ENCODE measurements at regions not wholly inside any gene's neighbourhood (a gene's known extent, or its start where the extent isn't known, plus 50 kb on each side); places are given as distances from the start of the nearest gene placed in this dataset.

- intact Hi-C loops (cut with DNase I): no loop called here
- Histone ChIP-seq H3K36me3 (no peaks in the 10 kb centered on the region), H3K9me3 (no peaks in the 10 kb centered on the region), H3K4me3 (no peak overlapping the region), H3K4me1 (peaks cover 28% of the 10 kb centered on the region), H3K27me3 (no peaks in the 10 kb centered on the region), H3K27ac (peak overlapping the region; percentile 78)
- peak in 1 of 2 donors; percentile 97 for DNase-seq (ENCODE audit: extremely low spot score in 2 of 2)
- TF ChIP-seq, protein P1, sequence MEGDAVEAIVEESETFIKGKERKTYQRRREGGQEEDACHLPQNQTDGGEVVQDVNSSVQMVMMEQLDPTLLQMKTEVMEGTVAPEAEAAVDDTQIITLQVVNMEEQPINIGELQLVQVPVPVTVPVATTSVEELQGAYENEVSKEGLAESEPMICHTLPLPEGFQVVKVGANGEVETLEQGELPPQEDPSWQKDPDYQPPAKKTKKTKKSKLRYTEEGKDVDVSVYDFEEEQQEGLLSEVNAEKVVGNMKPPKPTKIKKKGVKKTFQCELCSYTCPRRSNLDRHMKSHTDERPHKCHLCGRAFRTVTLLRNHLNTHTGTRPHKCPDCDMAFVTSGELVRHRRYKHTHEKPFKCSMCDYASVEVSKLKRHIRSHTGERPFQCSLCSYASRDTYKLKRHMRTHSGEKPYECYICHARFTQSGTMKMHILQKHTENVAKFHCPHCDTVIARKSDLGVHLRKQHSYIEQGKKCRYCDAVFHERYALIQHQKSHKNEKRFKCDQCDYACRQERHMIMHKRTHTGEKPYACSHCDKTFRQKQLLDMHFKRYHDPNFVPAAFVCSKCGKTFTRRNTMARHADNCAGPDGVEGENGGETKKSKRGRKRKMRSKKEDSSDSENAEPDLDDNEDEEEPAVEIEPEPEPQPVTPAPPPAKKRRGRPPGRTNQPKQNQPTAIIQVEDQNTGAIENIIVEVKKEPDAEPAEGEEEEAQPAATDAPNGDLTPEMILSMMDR (IDR thresholded peaks at IDR 0.05): no peak
- peak; percentile 57 to 93 for TF ChIP-seq POLR2AphosphoS5 (IDR thresholded peaks at IDR 0.05; ENCODE audit: insufficient read depth in 1 of 2, low read depth in 1 of 2)
Observed at GRCh38 chr1:232704694-232705680, 75.1 kb upstream of the SIPA1L2 start.

DNA sequence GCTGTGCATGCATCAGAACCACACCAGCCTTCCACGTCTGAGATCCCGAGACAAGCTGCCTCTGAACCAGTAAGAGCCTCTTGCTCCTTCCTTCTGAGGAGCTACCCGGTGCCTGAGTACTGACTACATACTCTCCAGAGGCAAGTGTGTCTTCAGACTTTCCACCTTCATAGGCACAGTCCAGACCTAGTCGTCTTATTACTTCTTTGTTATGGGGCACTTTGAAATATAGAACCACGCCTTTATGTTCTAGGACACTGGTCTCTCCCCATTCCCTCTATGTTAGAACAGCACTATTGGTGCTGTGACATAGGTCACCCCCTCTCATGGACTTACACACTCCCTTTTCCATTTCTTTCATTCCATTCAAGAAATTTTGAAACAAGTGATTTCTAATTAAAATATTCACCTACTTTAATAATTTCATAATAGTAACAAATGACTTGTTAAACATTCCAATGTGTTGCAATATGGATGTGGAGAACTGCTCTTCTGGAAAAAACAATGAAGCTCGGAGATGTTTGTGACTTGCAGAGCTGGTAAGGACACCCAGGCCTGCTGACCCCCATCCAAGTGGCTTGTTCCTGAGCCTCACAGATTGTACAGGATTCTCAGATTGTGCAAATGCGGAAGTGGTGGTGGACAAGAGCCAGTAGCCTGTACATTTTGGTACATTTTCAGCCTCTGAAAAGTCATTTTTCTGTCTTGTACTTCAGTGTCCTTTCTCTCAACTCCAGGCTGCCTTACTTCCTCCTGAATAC lies 76.1 kb upstream of the SIPA1L2 start:
- no peaks in the 10 kb centered on the region for H3K9me3 ChIP-seq
- no peak for DNase-seq (ENCODE audit: extremely low spot score in 2 of 2)
- intact Hi-C loops (cut with DNase I): no loop called here
- H3K4me3 ChIP-seq: no peak overlapping the region
- no peaks in the 10 kb centered on the region for H3K27me3 ChIP-seq
- peak overlapping the region; percentile 78 for H3K27ac ChIP-seq
- peaks cover 28% of the 10 kb centered on the region for H3K4me1 ChIP-seq
- TF ChIP-seq, protein P1 (IDR thresholded peaks at IDR 0.05): no peak
- TF ChIP-seq POLR2A (IDR thresholded peaks at IDR 0.05): no peak
- no peak for TF ChIP-seq POLR2AphosphoS5 (IDR thresholded peaks at IDR 0.05; ENCODE audit: insufficient read depth in 1 of 2, low read depth in 1 of 2)
- no peaks in the 10 kb centered on the region for H3K36me3 ChIP-seq

- H3K27me3 ChIP-seq: no peaks in the 10 kb centered on the region
- peaks cover 28% of the 10 kb centered on the region for H3K4me1 ChIP-seq
- H3K9me3 ChIP-seq: no peaks in the 10 kb centered on the region
- H3K27ac ChIP-seq: no peak overlapping the region
- DNase-seq (ENCODE audit: extremely low spot score in 2 of 2): no peak
- intact Hi-C loops (cut with DNase I): no loop called here
- TF ChIP-seq, protein P1 (IDR thresholded peaks at IDR 0.05): no peak
- TF ChIP-seq POLR2A (IDR thresholded peaks at IDR 0.05) (no peak), POLR2AphosphoS5 (IDR thresholded peaks at IDR 0.05; ENCODE audit: insufficient read depth in 1 of 2, low read depth in 1 of 2) (no peak)
- H3K36me3 ChIP-seq: no peaks in the 10 kb centered on the region
- H3K4me3 ChIP-seq: no peak overlapping the region
Observed at GRCh38 chr1:232707142-232707541, 77.2 kb upstream of the SIPA1L2 start.

DNA sequence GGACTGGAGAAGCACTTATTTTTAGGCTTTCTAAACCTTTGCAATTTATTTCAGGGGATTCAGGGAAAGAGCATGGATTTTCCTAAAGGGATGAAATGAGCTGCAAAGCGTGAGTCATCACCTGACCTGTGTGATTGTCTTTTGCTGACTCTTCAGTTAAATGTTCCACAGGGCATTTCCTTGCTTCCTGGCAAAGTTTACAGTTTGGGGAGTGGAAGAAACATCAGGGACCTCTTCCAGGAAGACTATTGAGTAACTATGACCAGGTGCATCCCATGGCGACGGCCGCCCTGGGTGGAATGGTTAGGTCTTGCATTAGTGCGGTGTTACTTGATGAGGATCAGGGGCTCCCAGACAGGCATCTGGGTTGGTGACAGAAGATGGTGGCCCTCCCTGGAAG lies 79.5 kb upstream of the SIPA1L2 start:
- H3K4me1 ChIP-seq: peaks cover 24% of the 10 kb centered on the region
- intact Hi-C loops (cut with DNase I): no loop called here
- H3K4me3 ChIP-seq: no peak overlapping the region
- TF ChIP-seq POLR2A (IDR thresholded peaks at IDR 0.05) (no peak), POLR2AphosphoS5 (IDR thresholded peaks at IDR 0.05; ENCODE audit: insufficient read depth in 1 of 2, low read depth in 1 of 2) (peak in 1 of 2 donors; percentile 61)
- TF ChIP-seq, protein P1 (IDR thresholded peaks at IDR 0.05): no peak
- no peak for DNase-seq (ENCODE audit: extremely low spot score in 2 of 2)
- H3K27ac ChIP-seq: no peak overlapping the region
- H3K36me3 ChIP-seq: no peaks in the 10 kb centered on the region
- no peaks in the 10 kb centered on the region for H3K27me3 ChIP-seq
- no peaks in the 10 kb centered on the region for H3K9me3 ChIP-seq

All from vagina (tissue), 2 donors.